ENCODE measurements at regions not wholly inside any gene's neighbourhood (a gene's known extent, or its start where the extent isn't known, plus 50 kb on each side); places are given as distances from the start of the nearest gene placed in this dataset.

GRCh38 chr20:53841741-53842140, 228.7 kb downstream of the BCAS1 start:
- no peak for TF ChIP-seq CHD1 (IDR thresholded peaks at IDR 0.05; ENCODE audit: low read depth, low read length)
- TF ChIP-seq CTCF (conservative IDR thresholded peaks at IDR 0.05; ENCODE audit: low read depth, low read length): no peak
- TF ChIP-seq RAD21 (IDR thresholded peaks at IDR 0.05; ENCODE audit: low read length): no peak
- no peak for TF ChIP-seq BHLHE40 (IDR thresholded peaks at IDR 0.05; ENCODE audit: low read depth, low read length)
- TF ChIP-seq POLR2A (IDR thresholded peaks at IDR 0.05; ENCODE audit: low read depth, low read length): no peak

All from IMR-90 (cell line).